HCT116 (cell line): ENCODE measurements at regions not wholly inside any gene's neighbourhood (a gene's known extent, or its start where the extent isn't known, plus 50 kb on each side); places are given as distances from the start of the nearest gene placed in this dataset.

ENCODE experiments used
- ATAC-seq: fragments of 200-7000 bp; cut with Tn5 transposase; 2 replicates; pipeline ENCODE4 v1.9.1; 2020; ENCODE audit warnings: mild to moderate bottlenecking, moderate library complexity
- BruUV-seq: library from RNA; stranded (reverse); fragments of 400-500 nt; replicated peaks from 2 replicates; lab custom pipeline; 2021; lab: Mats Ljungman, UMichigan
- CTCF ChIA-PET: fragments of 300-600 bp; sonication (Branson Sonifier 250); formaldehyde crosslinking; loops from one replicate; lab custom pipeline; 2021; ENCODE audit warnings: antibody characterized with exemption; lab: Charles Lee
- POLR2A ChIA-PET: fragments of 300-600, 350-600 bp; sonication (Branson Sonifier 250); formaldehyde crosslinking; loops from one replicate; lab custom pipeline; 2021; ENCODE audit warnings: antibody characterized with exemption; lab: Charles Lee
- RAD21 ChIA-PET, 2 experiments: fragments of 300-600 bp; sonication (Branson Sonifier 250); formaldehyde crosslinking; loops; one replicate each; lab custom pipeline; 2023; ENCODE audit warnings: low total read pairs in 2 of 2; ENCODE audit not compliant: uncharacterized antibody in 2 of 2, unreplicated experiment in 2 of 2, low non-redundant PET in 1 of 2; lab: Charles Lee
- DNase-seq: peaks from one replicate; pipeline ENCODE4 v3.0.0-alpha.2; 2010; ENCODE audit warnings: low read depth, low spot score
- H2AFZ ChIP-seq: fragments of 200-600 bp; shearing (Covaris generic), sonication (generic); 2 replicates; pipeline ENCODE4 v1.6.1; 2017; ENCODE audit warnings: low read depth, mixed run types, mixed read lengths, antibody characterized with exemption, low read length; ENCODE audit not compliant: poor library complexity, severe bottlenecking
- H3K27ac ChIP-seq: 2 replicates; pipeline ENCODE4 v1.5.1; 2012; ENCODE audit warnings: low read depth, low read length
- H3K27me3 ChIP-seq: fragments of 200-600 bp; sonication (generic); 2 replicates; pipeline ENCODE4 v1.6.1; 2016; ENCODE audit warnings: mixed run types, low read length, mixed read lengths; ENCODE audit not compliant: insufficient read depth
- H3K36me3 ChIP-seq, 2 experiments: fragments of 200-500 bp in 1 of 2; fragments of 200-600 bp in 1 of 2; sonication (Bioruptor generic) in 1 of 2; sonication (generic) in 1 of 2; 2 replicates each; pipeline versions ENCODE4 v1.5.1 to v1.6.1; 2014 to 2016; ENCODE audit warnings: low read length in 2 of 2, inconsistent platforms in 1 of 2, mixed read lengths in 1 of 2, mixed run types in 1 of 2; ENCODE audit not compliant: insufficient read depth in 2 of 2, control insufficient read depth in 1 of 2
- H3K4me1 ChIP-seq, 2 experiments: fragments of 200-600 bp in 1 of 2; sonication (generic) in 1 of 2; 2 replicates each; pipeline versions ENCODE4 v1.5.1 to v1.6.1; 2012 to 2017; ENCODE audit warnings: low read length in 2 of 2, inconsistent platforms in 1 of 2, mild to moderate bottlenecking in 1 of 2, mixed read lengths in 1 of 2, mixed run types in 1 of 2, moderate library complexity in 1 of 2; ENCODE audit not compliant: insufficient read depth in 2 of 2, control insufficient read depth in 1 of 2
- H3K4me2 ChIP-seq: fragments of 200-600 bp; sonication (generic); 2 replicates; pipeline ENCODE4 v1.6.1; 2017; ENCODE audit warnings: mixed run types, low read length, mixed read lengths
- H3K4me3 ChIP-seq, 2 experiments: fragments of 200-600 bp in 1 of 2; sonication (generic) in 1 of 2; replicated peaks in 1 of 2; 2 replicates each; pipeline ENCODE4 v1.5.1; 2011 to 2016; ENCODE audit warnings: low read length in 2 of 2, control low read depth in 1 of 2, low read depth in 1 of 2, mild to moderate bottlenecking in 1 of 2, mixed read lengths in 1 of 2, mixed run types in 1 of 2
- H3K79me2 ChIP-seq: fragments of 200-600 bp; sonication (generic); 2 replicates; pipeline ENCODE4 v1.6.1; 2017; ENCODE audit warnings: mild to moderate bottlenecking, mixed run types, low read length, moderate library complexity, mixed read lengths; ENCODE audit not compliant: insufficient read depth
- H3K9ac ChIP-seq: fragments of 200-600 bp; sonication (generic); 2 replicates; pipeline ENCODE4 v1.6.1; 2016; ENCODE audit warnings: low read length, mixed read lengths
- H3K9me2 ChIP-seq: fragments of 200-600 bp; sonication (generic), shearing (Covaris generic); 2 replicates; pipeline ENCODE4 v1.6.1; 2017; ENCODE audit warnings: mixed run types, mild to moderate bottlenecking, moderate library complexity; ENCODE audit not compliant: insufficient read depth
- H3K9me3 ChIP-seq, 2 experiments: fragments of 200-500 bp in 1 of 2; fragments of 200-600 bp in 1 of 2; sonication (Bioruptor generic) in 1 of 2; sonication (generic) in 1 of 2; 2 replicates each; pipeline ENCODE4 v1.6.1; 2014 to 2017; ENCODE audit warnings: low read length in 2 of 2, mixed read lengths in 2 of 2, inconsistent platforms in 1 of 2, low read depth in 1 of 2, mild to moderate bottlenecking in 1 of 2, mixed run types in 1 of 2, moderate library complexity in 1 of 2; ENCODE audit not compliant: control insufficient read depth in 1 of 2, insufficient read depth in 1 of 2
- H4K20me1 ChIP-seq: fragments of 200-600 bp; sonication (generic), shearing (Covaris generic); 2 replicates; pipeline ENCODE4 v1.6.1; 2017; ENCODE audit warnings: mixed run types, mild to moderate bottlenecking, moderate library complexity; ENCODE audit not compliant: insufficient read depth
- ATF3 ChIP-seq: IDR thresholded peaks from 2 replicates; pipeline ENCODE4 v1.6.1; 2012
- CEBPB ChIP-seq: IDR thresholded peaks from 2 replicates; pipeline ENCODE4 v1.6.1; 2012; ENCODE audit warnings: low read depth
- EGR1 ChIP-seq: IDR thresholded peaks from 2 replicates; pipeline ENCODE4 v1.6.1; 2012; ENCODE audit warnings: low read depth
- ELF1 ChIP-seq: IDR thresholded peaks from 2 replicates; pipeline ENCODE4 v1.6.1; 2012; ENCODE audit warnings: low read depth, borderline replicate concordance
- EZH2 ChIP-seq: fragments of 200-600 bp; sonication (generic); IDR thresholded peaks from 2 replicates; pipeline ENCODE4 v1.6.1; 2017; ENCODE audit warnings: antibody characterized with exemption, mixed run types
- JUND ChIP-seq: IDR thresholded peaks from 2 replicates; pipeline ENCODE4 v1.6.1; 2012
- POLR2AphosphoS5 ChIP-seq: IDR thresholded peaks from 2 replicates; pipeline ENCODE4 v1.6.1; 2011; ENCODE audit warnings: mild to moderate bottlenecking, low read depth, low read length, moderate library complexity
- SIN3A ChIP-seq: IDR thresholded peaks from 2 replicates; pipeline ENCODE4 v1.6.1; 2012; ENCODE audit warnings: low read depth
- SP1 ChIP-seq: IDR thresholded peaks from 2 replicates; pipeline ENCODE4 v1.6.1; 2012; ENCODE audit warnings: low read depth
- ZBTB33 ChIP-seq: IDR thresholded peaks from 2 replicates; pipeline ENCODE4 v1.6.1; 2011; ENCODE audit warnings: mild to moderate bottlenecking, low read length, moderate library complexity; ENCODE audit not compliant: insufficient replicate concordance; ENCODE audit errors: extremely low read depth
- intact Hi-C: fragments of 100-400 bp; cut with micrococcal nuclease; formaldehyde crosslinking; loops from 2 replicates; pipeline ENCODE4 v1.10.0; 2022

GRCh38 chr21:16022116-16022515 is 292.3 kb downstream of the USP25 start:
- CTCF ChIA-PET: no interaction called here

More at GRCh38 chr21:16022116-16022515, 292.3 kb downstream of the USP25 start:
- Histone ChIP-seq H3K27me3 (no peaks in the 10 kb centered on the region), H3K4me2 (no peak overlapping the region), H3K9me2 (no peaks in the 10 kb centered on the region), H3K9me3 (peaks cover 0 to 3% of the 10 kb centered on the region in 2 experiments; a peak in 1 of 4 replicates), H4K20me1 (no peaks in the 10 kb centered on the region), H3K9ac (no peak overlapping the region), H3K79me2 (no peaks in the 10 kb centered on the region), H3K4me1 (no peaks in the 10 kb centered on the region), H3K27ac (no peak overlapping the region), H2AFZ (no peak overlapping the region), H3K4me3 (no peak overlapping the region), H3K36me3 (no peaks in the 10 kb centered on the region)
- TF ChIP-seq EZH2 (no peak), ZBTB33 (no peak), ELF1 (no peak), SP1 (no peak), ATF3 (no peak), POLR2AphosphoS5 (no peak), CEBPB (no peak), EGR1 (no peak), SIN3A (no peak), JUND (no peak)
- DNase-seq: no peak
- ATAC-seq: no peak
- no TSS peak for BruUV-seq
- ChIA-PET RAD21 (no interaction called here), POLR2A (no interaction called here)
- intact Hi-C loops: no loop called here
